GM21737 (cell line): ENCODE measurements at regions not wholly inside any gene's neighbourhood (a gene's known extent, or its start where the extent isn't known, plus 50 kb on each side); places are given as distances from the start of the nearest gene placed in this dataset.

ENCODE experiments used
- ATAC-seq: cut with Tn5 transposase; IDR thresholded peaks from one replicate; pipeline ENCODE4 v1.9.1; 2021; ENCODE audit warnings: mild to moderate bottlenecking, moderate library complexity; ENCODE audit not compliant: unreplicated experiment

DNA sequence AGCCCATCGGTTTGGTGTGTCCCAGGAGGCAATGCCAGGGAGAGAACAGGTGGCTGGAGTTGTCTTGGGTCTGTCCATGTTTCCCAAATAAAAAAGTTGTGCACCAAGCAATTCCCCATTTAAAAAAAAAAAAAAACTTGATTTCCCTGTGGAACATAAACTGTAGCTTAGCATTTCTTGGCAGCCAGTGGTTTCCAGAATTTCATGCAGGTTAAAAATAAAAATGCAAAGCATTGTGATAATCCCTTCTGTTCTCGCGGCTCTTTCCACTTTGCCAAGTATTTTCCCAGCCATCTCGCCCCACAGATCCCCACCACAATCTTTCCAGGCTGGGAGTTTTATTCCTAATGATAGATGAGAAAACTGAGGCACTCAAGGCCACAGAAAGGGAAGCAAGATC lies 51.4 kb upstream of the MSX1 start:
- no peak for ATAC-seq

DNA sequence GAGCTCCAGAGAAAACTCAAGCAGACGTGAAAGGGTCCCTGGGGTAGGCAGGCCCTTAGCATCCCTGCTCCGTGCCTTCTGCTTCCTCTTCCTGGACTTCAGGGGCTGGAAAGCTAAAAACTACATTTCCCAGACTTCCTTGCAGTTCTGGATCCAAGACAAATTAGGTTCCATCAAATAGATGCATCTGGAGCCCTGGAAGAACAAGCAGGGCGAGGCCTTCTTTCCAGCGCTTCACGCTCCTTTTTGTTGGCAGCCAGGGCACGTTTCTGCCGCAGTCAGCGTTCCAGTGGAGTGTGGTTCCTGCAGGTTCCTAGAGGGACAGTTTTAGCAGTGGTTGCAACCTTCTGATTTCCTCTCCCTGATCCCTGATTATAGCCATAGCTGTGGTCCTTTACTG lies 53.6 kb upstream of the MSX1 start:
- ATAC-seq = no peak

DNA sequence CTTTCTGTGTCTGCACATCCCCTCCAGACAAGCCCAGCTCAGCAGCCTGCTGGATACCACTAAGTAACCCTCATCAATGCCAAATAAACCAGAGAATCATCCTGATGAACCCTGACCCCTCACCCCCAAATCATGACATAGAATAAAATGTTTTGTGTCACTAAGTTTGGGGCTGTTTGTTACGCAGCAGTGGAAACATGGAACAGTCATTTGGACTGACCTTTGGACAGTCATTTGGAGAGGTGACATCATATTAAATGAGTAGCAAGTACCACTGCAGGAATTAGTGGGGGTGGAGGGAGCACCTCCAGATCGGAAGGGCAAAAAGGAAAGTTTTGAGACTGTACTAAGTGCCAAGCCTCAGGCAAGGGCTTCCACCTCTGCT lies 55.6 kb upstream of the MSX1 start:
- ATAC-seq = no peak

DNA sequence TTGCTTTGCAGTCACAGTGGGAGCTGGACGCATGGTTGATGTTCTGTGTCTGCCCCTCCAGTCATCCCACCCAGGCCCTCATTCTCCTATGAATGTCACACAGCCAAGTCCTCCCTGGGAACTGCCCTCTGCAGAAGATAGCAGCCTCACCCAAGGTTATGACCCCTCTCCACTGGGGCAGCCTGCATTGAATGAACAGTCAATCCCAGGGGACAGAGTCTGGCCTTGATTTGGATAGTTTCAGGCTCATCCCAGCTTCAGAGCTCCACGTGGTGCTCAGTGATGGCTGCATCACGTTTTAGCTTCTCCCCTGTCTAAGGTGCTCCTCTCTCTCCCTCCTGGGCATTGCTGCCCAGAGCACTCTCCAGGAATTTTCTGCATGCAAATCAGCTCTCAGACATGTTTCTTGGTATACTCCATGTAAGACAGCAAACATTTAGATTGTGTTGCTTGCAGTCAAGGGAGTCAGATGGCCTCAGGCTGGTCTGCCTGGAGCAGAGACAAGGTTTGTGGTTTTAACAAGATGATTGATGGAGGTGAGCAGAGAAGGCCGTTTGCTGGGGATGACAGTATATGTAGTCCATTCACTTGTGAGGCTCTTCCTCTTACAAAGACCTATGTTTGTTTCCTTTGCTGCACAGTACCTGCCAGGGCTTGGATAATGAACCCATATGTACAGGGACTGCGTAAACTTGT lies 56.1 kb upstream of the MSX1 start:
- ATAC-seq = no peak

DNA sequence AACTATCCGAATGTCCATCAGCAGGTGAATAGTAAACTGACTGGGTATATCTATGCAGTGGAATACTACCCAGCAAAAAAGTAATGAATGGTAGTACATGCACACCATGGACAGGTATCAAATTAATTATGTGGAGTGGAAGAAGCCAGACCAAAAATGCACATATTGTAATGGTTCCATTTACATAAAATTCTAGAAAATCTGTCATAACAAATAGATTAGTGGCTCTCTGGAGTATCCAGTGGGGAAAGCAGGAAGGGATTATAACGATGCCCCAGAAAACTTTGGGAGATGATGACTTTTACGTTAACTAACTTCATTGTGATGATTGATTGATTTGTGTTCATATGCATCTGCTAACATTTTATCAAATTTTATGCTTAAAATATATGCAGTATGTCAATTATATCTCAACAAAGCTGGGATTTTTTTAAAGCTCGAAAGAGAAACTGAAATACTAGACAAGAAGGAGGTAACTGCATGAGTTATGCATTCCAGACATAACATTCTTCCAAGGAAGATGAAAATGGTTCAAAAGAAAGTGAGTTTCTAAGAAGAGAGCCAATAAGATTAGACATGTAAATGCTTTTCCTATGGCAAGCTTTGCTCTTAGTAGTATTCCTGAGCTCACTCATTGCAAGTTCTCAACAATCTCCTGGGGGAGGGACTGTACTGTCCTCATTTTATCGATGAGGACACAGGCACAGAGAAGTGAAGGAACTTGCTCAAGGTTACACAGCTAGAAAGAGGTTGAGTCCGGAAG lies 58.6 kb upstream of the MSX1 start:
- no peak for ATAC-seq

DNA sequence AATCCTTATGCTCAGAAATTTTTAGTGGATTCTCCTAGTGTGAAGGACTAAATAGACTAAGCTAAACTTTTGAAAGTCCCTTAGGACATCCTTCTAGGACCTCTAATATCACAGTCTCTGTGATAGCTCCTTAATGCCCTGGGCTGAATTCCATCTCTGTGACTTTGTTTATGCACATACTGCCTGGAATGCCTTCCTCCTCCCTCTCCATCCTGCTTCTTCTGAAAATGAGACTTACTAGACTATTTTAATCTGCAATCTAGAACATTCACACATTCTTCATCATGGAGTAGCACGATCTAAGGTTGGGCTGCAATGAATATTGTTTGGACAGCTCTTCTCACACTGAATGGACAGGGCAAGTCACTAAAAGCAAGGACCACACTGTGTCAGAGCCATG lies 65.0 kb upstream of the MSX1 start:
- no peak for ATAC-seq

DNA sequence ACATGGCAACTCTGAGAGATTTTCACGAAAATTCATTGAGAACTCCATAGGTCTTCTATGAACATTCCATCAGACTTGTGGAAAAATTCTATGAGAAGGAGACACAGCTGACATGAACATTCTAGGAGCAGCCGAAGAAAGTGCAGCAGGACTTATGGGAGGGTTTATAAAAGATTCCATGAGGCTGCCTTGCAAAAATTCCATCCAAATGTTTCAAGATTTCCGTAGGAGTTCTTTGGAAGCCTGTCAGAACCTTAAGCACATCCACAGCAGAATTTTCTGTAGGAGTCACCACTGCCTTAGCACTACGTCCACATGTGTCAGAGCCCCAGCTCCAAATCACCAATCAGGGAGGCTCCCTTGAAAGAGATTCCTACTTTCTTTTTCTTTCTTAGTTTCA lies 67.0 kb upstream of the MSX1 start:
- no peak for ATAC-seq

DNA sequence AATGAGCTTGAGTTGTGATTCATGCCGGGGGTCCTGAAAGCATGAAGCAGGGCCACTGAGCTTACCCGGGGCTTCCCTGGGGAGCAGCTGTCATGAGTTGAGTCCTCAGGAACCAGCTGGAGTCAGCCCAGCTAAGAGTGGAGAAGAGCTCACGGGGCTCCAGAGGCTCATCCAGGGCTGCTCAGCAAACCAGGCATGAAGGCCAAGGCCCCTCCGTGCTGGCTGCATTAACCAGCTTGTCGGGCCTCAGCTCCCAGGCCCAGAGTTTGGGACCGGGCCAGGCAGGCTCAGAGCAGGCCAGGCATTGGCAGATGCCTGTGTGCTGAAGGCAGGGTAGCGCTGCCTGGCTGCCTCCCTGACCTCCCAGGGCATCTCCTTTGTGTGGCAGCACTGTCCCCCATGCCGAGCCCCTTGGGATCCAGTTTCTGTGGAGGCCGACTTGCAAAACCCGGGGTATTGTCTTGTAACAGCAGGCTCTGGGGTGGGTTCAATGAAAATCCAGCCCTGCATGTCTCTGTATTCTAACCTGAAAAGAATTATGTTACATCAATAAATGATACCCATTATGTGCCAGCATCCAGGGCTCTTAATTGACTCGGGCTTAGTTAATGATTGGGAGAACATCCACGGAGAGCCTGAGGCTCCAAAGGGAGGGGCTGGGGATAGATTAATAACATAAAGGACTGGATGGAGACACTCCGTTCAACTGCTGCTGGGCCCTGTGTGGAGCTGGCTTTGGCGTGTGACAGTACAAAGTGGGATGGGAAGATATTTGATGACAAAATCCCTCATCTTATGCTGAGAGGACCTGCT lies 68.0 kb upstream of the MSX1 start:
- no peak for ATAC-seq

DNA sequence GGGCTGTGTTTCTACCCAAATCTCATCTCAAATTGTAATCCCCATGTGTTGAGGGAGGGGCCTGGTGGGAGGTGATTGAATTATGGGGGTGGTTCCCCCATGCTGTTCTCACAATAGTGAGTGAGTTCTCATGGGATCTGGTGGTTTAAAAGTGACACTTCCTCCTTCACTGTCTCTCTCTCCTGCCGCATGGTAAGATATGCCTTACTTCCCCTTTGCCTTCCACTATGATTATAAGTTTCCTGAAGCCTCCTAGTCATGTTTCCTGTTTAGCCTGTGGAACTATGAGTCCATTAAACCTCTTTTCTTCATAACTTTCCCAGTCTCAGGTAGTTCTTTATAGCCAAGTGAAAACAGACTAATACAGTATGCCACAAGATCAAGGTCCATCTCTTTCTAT lies 70.0 kb upstream of the MSX1 start:
- no peak for ATAC-seq

DNA sequence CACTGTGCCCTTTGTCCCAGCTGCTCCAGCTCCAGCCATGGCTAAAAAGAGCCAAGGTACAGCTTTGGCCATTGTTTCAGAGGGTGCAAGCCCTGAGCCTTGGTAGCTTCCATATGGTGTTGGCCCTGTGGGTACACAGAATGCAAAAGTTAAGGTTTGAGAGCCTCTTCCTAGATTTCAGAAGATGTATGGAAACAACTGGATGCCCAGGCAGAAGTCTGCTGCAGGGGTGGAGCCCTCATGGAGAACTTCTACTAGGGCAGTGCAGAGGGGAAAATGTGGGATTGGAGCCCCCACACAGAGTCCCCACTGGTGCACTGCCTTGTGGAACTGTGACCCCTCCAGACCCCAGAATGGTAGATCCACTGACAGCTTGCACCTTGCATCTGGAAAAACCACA lies 70.9 kb upstream of the MSX1 start:
- ATAC-seq = no peak

DNA sequence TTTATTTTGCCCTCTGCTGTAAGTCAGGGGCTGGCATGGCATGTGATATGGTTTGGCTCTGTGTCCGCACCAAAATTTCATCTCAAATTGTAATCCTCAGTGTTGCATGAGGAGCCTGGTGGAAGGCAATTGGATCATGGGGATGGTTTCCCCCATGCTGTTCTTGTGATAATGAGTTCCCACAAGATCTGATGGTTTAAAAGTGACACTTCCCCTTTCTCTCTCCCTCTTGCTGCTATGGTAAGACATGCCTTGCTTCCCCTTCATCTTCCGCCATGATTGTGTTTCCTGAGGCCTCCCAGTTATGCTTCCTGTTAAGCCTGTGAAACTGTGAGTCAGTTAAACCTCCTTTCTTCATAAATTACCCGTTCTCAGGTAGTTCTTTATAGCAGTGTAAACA lies 72.0 kb upstream of the MSX1 start:
- no peak for ATAC-seq

DNA sequence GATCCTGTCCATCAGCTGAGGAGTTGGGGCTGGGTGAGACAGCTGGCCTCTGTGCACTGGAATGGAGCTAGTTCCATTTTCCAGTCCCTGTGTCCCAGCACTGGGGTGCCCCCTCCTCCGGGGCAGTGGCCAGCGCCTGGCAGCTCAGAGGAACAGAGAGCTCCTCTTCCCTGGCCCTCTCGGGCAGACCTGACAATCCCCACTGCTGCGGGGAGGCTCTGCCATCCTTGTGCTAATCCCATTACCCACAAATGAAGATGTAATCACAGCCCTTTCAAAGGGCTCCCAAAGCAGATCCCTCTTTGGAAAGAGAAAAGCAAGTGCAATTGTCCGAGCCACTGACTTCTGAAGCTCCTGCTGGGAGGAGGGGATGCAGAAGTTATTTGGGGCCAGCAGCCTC lies 75.1 kb upstream of the MSX1 start:
- no peak for ATAC-seq

DNA sequence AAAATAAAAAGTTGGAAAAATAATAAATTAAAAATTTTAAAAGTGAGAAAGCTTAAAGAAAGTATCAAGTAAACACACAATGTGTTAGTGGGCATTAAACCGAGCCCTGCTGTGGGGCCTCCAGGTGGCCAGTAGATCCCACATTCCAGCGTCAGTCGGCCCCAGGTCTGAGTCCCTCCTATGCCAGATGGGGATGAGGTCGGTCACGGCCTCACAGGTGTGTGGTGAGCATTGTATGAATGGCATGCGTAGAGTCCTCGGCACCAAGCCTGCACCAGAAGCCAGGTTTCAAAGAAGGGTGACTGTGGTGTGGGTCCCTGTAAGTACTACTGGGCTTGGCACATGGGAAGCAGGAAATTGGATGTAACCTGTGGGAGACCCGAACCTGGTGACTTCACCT lies 75.6 kb upstream of the MSX1 start:
- ATAC-seq = no peak

DNA sequence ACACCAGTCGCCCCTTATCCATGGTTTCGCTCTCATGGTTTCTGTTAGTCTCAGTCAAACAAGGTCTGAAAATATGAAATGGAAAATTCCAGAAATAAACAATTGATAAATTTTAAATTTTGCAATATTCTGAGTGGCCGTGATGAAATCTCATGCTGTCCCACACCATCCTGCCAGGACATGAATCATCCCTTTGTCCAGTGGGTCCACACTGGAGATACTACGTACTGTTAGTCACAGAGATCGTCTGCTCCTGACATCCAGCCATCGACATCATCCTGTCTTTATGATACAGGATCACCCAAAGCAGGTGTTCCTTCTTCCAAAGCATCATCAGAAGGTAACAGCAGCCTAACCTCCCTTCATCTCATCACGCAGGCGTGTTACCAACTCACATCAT lies 76.5 kb upstream of the MSX1 start:
- ATAC-seq = no peak

DNA sequence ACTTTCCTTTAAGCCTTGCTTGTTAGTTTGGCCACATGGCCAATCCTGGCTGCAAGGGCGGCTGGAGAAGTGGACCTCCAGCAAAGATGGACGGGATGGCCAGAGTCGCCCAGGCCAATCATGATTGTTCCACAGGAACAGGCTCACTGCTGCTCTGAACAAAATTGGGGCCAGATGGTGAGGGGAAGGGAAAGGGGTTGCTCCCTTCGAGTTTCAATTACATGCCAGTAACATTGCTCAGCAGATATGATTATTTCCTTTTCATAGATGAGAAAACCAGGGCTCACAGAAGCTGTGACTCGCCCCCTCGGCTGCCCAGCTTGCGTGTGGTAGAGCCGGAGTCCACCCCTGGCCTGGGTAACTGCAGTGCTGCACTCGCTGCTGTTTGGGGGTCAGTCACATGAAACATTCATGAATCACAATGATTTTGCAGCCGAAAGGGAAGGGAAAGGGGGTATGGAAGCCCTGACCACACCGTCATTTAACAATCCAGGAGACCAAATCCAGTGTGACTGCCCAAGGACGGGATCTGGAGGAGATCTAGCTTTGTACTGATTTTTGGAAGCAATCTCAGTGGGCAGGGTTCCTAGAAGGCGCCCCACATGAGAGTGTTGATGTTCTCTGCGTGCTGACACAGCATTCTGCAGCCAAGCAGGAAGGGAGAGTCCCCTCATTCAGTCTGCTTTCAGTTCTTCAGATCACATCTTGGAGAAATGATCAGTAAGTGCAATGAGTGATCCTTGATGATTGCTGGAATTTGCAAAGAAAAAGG lies 77.3 kb upstream of the MSX1 start:
- no peak for ATAC-seq

DNA sequence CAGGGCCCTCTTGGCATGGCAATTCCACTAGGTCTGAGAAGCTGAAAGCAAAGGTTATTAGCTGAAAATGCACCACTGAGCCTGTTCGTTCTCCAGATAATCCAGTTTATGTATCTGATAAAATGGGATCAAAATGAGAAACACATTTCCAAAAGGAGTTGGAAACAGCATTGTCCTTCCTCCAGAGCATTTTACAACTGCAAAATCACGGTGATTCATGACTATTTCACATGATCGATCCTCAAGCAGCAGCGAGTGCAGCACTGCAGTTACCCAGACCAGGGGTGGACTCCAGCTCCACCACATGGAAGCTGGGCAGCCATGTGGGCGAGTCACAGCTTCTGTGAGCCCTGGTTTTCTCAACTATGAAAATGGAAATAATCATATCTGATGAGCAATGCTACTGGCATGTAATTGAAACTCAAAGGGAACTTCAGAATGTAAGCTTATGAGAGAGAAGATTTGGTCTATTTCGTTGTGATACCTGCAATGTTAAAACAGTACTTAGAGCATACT lies 78.7 kb upstream of the MSX1 start:
- ATAC-seq = no peak

DNA sequence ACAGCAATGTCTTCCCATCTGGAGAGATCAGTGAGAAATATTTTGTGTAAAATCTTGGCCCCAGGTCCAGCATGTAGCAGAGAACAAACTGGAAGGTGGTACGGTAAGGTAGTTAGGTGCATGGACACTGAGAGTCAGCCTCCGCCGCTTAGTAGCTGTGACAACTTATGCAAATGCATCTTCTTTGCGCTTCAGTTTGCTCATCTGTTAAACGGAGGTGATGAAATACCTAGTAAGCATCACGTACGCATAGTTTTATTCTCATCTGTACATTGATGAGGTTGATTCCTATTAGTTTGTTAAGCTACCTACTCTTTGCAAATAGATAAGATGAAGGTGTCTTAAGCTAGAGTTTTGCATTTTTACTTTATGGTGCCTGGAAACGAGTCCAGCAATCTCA lies 80.0 kb upstream of the MSX1 start:
- no peak for ATAC-seq

DNA sequence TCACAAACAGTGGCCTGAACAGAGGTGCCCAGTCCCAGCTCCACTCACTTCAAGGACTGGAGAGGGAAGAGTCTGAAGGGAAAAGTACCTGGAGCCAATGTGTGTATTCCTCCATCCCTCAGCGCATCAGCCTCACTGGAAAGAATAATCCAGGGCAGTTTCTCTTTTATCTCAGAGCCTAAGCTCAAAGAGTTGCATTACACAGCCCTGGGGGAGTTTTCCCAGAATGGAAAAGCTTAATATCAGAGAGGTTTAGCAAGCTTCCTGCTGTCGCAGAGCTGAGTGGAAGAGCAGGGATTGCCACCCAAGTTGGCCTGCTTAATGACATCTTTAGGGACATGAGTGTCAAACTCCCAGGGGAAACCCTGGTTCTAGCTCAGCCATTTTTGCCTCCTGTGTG lies 80.4 kb upstream of the MSX1 start:
- ATAC-seq = no peak

DNA sequence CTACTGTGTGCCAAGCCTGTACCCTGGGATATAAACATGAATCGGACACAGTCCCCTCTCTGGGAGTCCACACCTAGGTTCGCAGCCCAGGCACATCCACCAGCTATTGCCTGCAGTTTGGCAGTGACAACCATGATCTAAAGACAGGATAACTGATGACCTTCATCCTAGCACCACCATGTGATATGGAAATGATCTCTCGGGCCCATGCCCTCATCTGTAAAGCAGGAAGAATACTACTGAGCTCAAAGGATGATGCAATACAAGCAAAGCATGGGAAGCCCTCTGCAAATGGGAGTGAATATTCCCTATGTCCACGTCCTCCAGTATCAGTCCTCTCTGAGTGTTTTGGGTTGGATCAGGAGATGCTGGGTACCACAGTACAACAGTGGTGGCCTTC lies 80.9 kb upstream of the MSX1 start:
- ATAC-seq = no peak

DNA sequence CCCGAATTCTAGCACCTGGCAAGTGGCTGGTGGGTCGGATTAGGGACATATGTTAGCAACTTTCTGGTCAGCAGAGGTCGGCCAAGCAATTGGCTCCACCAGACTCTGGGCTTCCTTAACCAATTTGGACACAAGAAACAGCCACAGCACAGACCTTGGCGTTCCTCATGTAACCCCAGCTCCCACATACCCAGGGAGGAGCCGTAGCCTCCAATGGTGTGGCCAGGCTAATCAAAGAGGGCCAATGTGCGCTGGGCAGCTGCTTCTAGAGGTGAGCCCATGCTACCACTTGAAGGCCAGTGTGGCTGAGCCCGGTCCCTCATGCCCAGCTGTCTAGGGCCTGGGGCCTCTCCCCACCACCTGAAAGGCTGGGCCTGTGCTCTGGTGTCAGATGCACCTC lies 82.5 kb upstream of the MSX1 start:
- ATAC-seq = no peak

DNA sequence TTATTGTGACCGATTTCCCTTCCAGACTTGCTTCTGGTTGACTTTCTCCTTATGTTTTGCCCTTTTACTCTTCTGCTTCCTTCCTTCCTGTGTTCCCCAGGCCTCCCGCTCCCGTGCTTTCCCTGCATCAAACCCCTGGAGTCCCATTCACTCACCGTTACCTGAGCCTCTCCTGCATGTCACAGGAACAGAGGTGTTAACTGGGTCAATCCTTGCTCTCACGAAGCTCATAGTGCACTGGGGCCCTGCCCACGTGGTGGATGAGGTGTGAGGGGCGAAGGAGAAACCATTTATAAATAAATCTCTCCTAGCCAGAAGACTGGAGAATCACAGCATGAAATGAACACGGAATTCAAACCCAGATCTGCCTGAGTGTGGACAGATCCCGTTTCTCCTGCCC lies 83.1 kb upstream of the MSX1 start:
- ATAC-seq = no peak
